GM23338 (cell line): ENCODE measurements at regions not wholly inside any gene's neighbourhood (a gene's known extent, or its start where the extent isn't known, plus 50 kb on each side); places are given as distances from the start of the nearest gene placed in this dataset.

Source experiments
- ATAC-seq: fragments of 200-7000 bp; cut with Tn5 transposase; 3 replicates; pipeline ENCODE4 v1.9.1; 2020
- DNase-seq: peaks from one replicate; pipeline ENCODE4 v3.0.0-alpha.2; 2015; ENCODE audit warnings: low spot score
- H2AFZ ChIP-seq: fragments of 200-600 bp; sonication (generic); 2 replicates; pipeline ENCODE4 v1.8.0; 2016; ENCODE audit warnings: antibody characterized with exemption, mild to moderate bottlenecking, moderate library complexity
- H3F3A ChIP-seq: fragments of 200-600 bp; sonication (generic); replicated peaks from 2 replicates; pipeline ENCODE4 v1.8.0; 2017; ENCODE audit warnings: antibody characterized with exemption, mixed run types, low read depth
- H3K27ac ChIP-seq: fragments of 200-600 bp; sonication (generic); 2 replicates; pipeline ENCODE4 v1.6.1; 2016; ENCODE audit warnings: low read depth
- H3K27me3 ChIP-seq: fragments of 200-600 bp; sonication (generic); 2 replicates; pipeline ENCODE4 v1.8.0; 2016; ENCODE audit warnings: mild to moderate bottlenecking, mixed run types, moderate library complexity; ENCODE audit not compliant: insufficient read depth
- H3K36me3 ChIP-seq: fragments of 200-600 bp; sonication (generic); 2 replicates; pipeline ENCODE4 v1.8.0; 2016; ENCODE audit warnings: mild to moderate bottlenecking; ENCODE audit not compliant: insufficient read depth
- H3K4me1 ChIP-seq: fragments of 200-600 bp; sonication (generic); 2 replicates; pipeline ENCODE4 v1.8.0; 2016; ENCODE audit warnings: mild to moderate bottlenecking, moderate library complexity; ENCODE audit not compliant: insufficient read depth
- H3K4me2 ChIP-seq: fragments of 200-600 bp; sonication (generic); 2 replicates; pipeline ENCODE4 v1.7.1; 2017; ENCODE audit warnings: mixed run types
- H3K4me3 ChIP-seq: fragments of 200-600 bp; sonication (generic); 2 replicates; pipeline ENCODE4 v1.6.1; 2016; ENCODE audit warnings: mixed run types
- H3K79me2 ChIP-seq: fragments of 200-600 bp; sonication (generic); replicated peaks from 2 replicates; pipeline ENCODE4 v1.8.0; 2017; ENCODE audit warnings: mild to moderate bottlenecking; ENCODE audit not compliant: insufficient read depth
- H3K9me2 ChIP-seq: fragments of 200-600 bp; sonication (generic); 2 replicates; pipeline ENCODE4 v1.8.0; 2017; ENCODE audit not compliant: insufficient read depth
- H4K20me1 ChIP-seq: fragments of 200-600 bp; sonication (generic); replicated peaks from 2 replicates; pipeline ENCODE4 v1.8.0; 2017; ENCODE audit warnings: mild to moderate bottlenecking; ENCODE audit not compliant: insufficient read depth
- H3K27ac Mint-ChIP-seq: 2 replicates; pipeline ENCODE4 v1.8.0; 2020; ENCODE audit warnings: inconsistent platforms, mild to moderate bottlenecking, moderate library complexity, mixed read lengths
- H3K27me3 Mint-ChIP-seq: 3 replicates; pipeline ENCODE4 v1.8.0; 2022; ENCODE audit warnings: low read depth, mild to moderate bottlenecking, moderate library complexity, mixed read lengths, inconsistent platforms; ENCODE audit not compliant: insufficient read depth, poor library complexity
- H3K36me3 Mint-ChIP-seq: 3 replicates; pipeline ENCODE4 v1.8.0; 2021; ENCODE audit warnings: low read depth, mild to moderate bottlenecking, inconsistent platforms, moderate library complexity, mixed read lengths
- H3K4me1 Mint-ChIP-seq: 3 replicates; pipeline ENCODE4 v1.8.0; 2020; ENCODE audit warnings: mild to moderate bottlenecking, inconsistent platforms, mixed read lengths
- H3K4me3 Mint-ChIP-seq: 3 replicates; pipeline ENCODE4 v1.8.0; 2021; ENCODE audit warnings: moderate library complexity, mild to moderate bottlenecking, inconsistent platforms, mixed read lengths
- H3K9me3 Mint-ChIP-seq: 3 replicates; pipeline ENCODE4 v1.8.0; 2020; ENCODE audit warnings: moderate library complexity, mild to moderate bottlenecking, inconsistent platforms, mixed read lengths
- CTCF ChIP-seq, 2 experiments: fragments of 200-600 bp in 1 of 2; sonication (generic) in 1 of 2; conservative IDR thresholded peaks; 2 replicates each; pipeline versions ENCODE4 v1.5.1 to v1.6.1; 2016 to 2017; ENCODE audit warnings: antibody characterized with exemption in 2 of 2, low read depth in 2 of 2, mild to moderate bottlenecking in 2 of 2, moderate library complexity in 1 of 2
- ETS1 ChIP-seq: IDR thresholded peaks from 2 replicates; pipeline ENCODE4 v1.6.1; 2016; ENCODE audit warnings: antibody characterized with exemption
- NANOG ChIP-seq: IDR thresholded peaks from 2 replicates; pipeline ENCODE4 v1.6.1; 2016; ENCODE audit warnings: antibody characterized with exemption, borderline replicate concordance
- REST ChIP-seq: IDR thresholded peaks from one replicate; pipeline ENCODE4 v1.6.1; 2018; ENCODE audit warnings: antibody characterized with exemption; ENCODE audit not compliant: unreplicated experiment
- ZNF114 ChIP-seq: fragments of 250-450 bp; sonication (Bioruptor Pico); IDR thresholded peaks from 2 replicates; pipeline ENCODE4 v1.5.0; 2020; ENCODE audit warnings: mild to moderate bottlenecking, moderate library complexity

DNA sequence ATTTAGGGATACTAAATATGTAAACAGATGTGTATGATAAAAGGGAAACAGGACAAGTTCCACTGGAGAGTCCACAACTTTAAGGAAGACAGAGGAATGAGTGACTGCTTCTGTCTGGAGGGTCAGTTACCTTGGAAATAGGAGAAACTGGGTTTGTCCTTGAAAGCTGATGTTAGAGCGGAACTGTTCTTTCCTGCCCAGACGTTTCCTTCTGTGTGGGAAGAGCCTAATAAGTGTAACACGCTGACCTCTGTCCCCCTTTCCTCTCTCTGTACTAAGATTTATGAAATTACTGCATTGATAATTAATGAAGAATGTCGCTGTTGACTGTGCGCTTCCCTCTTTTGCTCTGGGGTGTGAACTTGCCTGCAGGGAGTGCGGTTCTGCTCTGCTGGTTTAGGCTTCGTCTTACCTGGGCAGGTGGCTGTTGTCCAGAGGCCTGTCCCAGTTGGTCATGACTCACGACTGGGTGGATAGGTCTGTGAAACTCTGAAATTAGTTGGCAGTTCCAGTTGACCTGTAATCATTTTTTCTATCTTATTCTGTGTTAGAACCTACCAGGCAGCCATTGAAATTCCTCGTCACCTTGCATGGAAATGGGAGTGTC is 126.8 kb downstream of the MTRR start (continued):
- no peak for TF ChIP-seq NANOG
- no peak for TF ChIP-seq ZNF114 (CRISPR knock-in tag)
- no peak for TF ChIP-seq CTCF (conservative IDR thresholded peaks at IDR 0.05; ENCODE audit: low read depth in 2 of 2)
- no peak for TF ChIP-seq REST

GRCh38 chr5:8005416-8005815 is 136.5 kb downstream of the MTRR start:
- Mint-ChIP-seq H3K4me1 (peaks cover 5% of the 10 kb centered on the region; the same call in 2 of the 3 replicates), H3K36me3 (no peaks in the 10 kb centered on the region), H3K4me3 (no peak overlapping the region), H3K27me3 (peaks cover 2% of the 10 kb centered on the region), H3K9me3 (no peaks in the 10 kb centered on the region; the same call in 2 of the 3 replicates), H3K27ac (no peak overlapping the region)
- 0 out of 2 replicates have a peak, but pooled peaks cover 4% of the 10 kb centered on the region for H3K4me1 ChIP-seq
- no peaks in the 10 kb centered on the region for H3K27me3 ChIP-seq
- H3K27ac ChIP-seq, result no peak overlapping the region
- H3K9me2 ChIP-seq, result peaks cover 3% of the 10 kb centered on the region; the same call in 1 of the 2 replicates
- no peaks in the 10 kb centered on the region for H4K20me1 ChIP-seq
- no peaks in the 10 kb centered on the region for H3K79me2 ChIP-seq
- no peak overlapping the region for H3K4me3 ChIP-seq
- DNase-seq, result no peak
- H2AFZ ChIP-seq, result no peak overlapping the region
- no peaks in the 10 kb centered on the region for H3K36me3 ChIP-seq
- TF ChIP-seq ETS1, result no peak
- H3K4me2 ChIP-seq, result no peak overlapping the region
- H3F3A ChIP-seq, result no peaks in the 10 kb centered on the region
- no peak for ATAC-seq
